HG03460 (cell line): ENCODE measurements at regions not wholly inside any gene's neighbourhood (a gene's known extent, or its start where the extent isn't known, plus 50 kb on each side); places are given as distances from the start of the nearest gene placed in this dataset.
A peak's percentile ranks its signal among the peaks of the same experiment; 100 is the strongest.
"Not testable (repeated sequence)": the region's sequence is repeated elsewhere in the genome, so short reads cannot be mapped to it uniquely, and the experiment has no call there.

ENCODE experiments used
- ATAC-seq: cut with Tn5 transposase; IDR thresholded peaks from one replicate; pipeline ENCODE4 v1.9.1; 2021; ENCODE audit not compliant: unreplicated experiment

DNA sequence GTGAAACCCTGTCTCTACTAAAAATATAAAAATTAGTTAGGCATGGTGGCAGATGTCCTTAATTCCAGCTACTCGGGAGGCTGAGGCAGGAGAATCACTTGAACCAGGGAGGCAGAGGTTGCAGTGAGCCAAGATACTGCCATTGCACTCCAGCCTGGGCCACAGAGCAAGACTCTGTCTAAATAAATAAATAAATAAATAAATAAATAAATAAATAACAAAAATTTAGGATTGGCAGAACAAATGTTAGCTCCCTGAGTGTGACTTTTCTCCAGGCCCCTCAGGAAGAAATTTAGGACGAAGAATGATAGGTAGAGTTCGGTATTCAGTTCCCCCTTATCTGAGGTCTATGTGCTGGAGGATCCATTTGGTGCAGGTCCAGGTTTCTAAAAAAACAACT, 181.2 kb downstream of the CD47 start:
- ATAC-seq = not testable (repeated sequence)

DNA sequence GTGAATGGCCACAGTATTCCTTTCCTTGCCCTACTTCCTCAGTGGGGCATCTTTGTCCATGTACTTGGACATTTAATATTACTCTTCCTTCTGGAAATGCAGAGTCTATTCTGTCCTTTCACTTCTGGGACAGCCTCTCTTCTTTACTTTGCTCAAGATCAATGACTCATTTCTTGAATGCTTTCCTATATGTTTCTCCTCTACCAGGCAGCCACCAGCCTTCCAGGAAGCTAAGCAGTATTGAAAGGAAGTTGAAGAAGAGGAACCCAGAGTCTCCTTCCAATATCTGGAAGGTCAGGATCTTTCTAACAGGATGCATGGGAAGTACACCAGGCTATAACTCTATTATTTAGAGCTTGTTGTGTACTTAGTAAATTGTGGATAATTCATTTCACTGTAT, 182.8 kb downstream of the CD47 start:
- ATAC-seq = no peak

DNA sequence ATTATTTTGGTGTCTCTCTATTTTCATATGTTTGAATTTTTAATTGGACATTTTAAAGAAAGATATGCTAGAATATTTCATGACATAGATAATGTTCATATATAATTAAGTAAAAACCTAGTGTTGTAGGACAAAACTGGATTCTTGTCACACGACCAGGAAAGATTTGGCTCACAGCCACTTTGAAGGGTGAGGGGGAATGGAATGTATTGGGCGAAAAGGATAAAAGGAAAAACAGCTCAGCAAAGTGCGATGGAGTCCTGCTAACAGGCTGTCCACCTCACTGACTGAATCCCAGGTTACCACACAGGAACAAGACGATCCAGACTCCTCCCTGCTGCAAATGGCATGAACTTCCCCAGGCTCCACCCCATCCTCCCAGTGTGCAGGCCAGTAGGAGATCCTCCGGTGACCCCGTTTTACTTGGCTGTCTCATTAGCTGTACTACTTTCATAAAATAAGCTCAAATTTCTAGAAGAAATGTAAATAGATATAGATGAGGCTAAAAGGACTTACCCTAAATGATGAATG, 186.2 kb downstream of the CD47 start:
- no peak for ATAC-seq

DNA sequence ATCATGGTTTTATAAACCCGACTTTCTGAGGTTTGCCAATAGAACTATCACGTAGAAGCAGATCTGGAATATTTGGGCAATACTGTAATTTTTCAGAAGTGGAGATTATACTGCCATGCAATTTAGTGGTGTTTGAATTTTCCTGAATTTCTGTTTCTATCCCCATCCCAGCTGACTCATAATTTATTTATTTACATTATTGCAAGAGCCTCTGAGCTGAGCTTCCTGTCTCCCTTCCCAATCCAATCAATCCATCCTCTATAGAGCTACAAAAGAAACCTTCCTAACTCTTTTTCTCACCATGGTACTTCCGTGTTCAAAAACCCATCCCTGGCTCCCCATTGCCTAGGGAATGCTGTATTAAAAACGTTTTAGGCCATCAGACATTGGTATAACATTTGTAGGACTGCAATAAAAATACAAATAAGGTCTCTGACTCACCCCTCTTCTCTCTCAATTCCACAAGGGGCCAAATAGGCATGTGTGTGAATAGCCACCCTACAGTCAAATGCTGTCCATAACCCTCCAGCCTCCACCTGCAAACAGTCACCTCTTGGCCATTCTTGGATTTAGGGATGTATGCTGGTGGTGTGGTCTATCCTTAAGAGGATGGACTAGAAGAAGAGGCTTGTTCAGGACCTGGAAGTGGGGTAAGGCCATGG, 190.7 kb downstream of the CD47 start:
- no peak for ATAC-seq

DNA sequence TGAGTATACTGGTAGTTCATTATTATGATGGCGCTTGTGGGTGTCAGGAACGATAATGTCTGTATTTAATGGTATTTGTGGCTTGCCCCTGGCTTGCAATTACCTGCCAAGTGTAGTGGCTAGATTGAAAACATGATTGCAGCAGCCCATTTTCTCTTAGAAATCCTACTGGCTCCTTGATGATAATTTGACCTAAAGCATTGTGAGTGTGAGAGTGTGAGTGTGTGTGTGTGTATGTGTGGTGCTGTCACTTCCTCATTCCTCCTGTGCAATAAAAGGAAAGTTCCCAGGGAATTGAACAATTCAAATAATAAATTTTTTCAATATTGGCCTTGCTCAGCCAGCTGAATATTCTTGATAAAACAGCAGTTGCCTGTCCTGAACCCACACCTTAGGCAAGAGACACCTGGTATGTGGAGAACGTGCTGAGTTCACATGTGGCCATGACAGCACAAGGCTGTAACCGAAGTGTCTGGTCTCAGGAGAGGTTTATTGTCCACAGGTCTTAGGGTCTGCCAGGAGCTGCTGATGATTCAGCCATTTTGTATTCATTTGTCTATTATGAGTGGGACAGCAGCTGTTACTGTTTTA, 193.3 kb downstream of the CD47 start:
- ATAC-seq = no peak

DNA sequence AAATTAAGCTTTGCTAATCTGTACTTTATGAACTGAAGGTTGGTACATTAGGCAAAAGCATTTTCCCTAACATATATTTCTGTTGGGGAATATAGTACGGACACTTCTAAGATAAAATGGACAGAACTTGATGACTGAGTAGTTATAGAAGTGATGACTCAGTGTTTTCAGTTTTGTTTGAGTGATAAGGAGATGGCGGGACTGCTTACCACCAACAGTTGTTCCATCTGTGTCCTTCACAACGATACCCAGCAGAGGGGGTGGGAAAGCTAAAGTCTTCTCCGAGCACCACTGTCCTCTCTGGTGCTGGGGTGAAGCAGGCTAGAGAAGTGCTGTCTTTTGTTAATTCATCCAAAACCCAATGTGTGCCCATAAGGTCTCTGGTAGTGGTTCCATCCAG, 195.8 kb downstream of the CD47 start:
- ATAC-seq = no peak

DNA sequence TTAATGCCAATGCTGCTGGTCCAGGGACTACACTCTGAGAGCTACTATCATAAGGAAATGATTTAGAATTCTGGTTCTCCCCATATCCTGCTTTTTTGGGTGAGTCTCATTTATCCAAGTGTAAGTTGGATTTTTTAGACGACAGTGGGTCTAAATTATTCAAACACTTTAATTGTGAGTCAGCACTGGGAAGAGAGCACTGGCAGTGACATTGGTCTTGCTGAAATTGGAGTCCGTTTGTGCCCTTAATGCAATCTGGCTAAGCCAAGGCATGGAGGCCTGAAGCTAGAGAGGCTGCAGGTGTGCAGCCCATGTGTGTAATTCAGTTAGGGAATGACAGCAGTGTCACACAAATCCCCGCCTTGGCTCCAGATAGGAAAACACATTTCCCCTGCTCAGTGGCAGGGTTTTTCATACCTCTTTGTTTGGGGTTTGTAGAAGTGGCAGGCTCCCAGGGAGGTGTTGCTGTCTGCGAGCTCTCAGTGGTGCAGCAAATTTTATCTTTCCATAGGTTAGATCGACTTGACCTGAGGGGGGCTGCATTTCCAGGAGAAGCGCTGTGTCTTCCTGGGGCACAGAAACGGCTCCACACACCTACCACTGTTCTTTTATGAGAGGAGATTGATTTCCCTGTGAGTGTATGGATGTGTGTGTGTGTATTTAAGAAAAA, 197.7 kb downstream of the CD47 start:
- ATAC-seq = no peak

DNA sequence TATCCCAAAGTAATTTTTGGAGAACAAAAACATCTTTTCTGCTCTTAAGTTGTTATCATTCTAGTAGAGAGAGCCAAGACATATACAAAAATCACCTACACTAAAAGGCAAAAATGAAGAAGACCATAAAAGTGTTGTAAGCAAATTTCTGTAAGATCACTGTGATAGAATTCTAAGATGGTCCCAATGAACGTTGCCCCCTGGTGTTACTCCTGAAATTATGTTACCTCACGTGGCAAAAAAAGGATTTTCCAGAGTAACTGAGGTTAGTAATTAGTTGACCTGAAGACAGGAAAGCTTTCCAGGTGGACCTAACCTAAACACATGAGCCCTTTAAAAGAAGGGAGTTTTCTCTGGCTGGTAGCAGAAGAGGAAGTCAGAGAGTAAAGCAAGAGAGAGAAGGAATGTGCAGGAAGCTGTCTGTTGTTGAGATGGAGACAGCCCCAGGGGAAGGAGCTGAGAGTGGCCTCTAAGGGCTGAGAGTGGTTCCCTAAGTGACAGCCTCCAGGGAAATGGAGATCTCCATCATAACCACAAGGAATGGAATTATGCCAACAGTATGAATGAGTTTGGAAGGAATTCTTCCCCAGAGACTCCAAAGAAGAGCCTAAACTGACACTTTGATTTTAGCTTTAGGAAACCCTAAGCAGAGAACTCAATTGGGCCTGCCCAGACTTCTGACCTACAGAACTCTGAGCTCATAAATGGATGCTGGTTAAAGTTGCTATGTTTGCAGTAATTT, 205.9 kb downstream of the CD47 start:
- ATAC-seq = no peak

DNA sequence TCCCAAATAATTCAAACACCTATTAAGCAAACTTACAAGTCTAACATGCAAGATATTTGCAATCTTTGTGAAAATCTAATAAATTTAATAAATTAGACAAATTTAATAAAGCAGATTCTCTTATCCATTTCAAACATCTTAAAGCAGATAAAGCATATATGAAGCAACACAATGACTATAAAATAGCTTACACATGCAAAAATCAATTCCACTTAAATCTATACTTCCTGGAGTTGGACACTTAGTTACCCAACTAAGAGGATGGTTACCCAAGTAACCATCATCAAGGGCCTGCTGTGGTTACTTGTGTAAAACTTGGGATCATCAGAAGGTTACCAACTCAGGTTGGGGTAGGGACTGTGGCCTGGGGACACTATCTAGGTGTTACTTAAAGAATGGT, 206.8 kb downstream of the CD47 start:
- ATAC-seq = no peak

DNA sequence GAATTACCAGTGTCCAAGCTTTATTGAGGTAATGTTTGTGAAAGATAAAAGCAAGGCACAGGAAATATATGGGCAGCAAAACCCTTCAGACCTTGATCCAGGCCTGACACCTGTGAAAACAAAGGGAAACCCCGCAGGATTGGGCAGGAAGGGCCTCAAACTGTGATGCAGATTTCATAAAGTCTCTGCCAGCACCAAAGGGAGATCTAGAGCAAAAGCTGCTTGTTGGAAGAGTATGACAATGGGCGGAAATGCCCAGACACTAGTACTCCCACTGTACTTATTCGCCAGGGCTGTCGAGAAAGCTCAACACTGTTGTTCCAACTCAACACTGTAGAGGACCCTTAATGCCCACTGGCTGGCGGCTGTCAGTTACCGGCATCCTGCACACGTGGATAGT, 207.9 kb downstream of the CD47 start:
- no peak for ATAC-seq

DNA sequence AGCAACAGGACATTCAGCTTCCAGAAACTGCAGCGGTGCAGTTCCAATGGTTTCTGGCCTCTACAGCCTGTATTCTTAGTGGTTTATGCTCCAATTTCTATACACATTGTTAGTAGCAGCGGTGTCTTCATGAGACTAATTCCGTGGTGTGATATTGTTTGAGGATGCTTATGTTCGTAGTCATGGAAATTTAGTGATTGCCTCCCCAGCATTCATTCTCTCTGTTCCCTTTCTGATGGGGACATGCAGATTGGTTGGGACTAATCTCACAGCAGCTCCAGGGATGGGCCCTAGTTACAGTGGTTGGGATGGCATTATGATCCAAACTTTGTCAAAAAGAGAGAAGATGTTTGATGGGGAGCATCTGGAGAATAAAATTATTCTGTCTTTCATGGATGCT, 208.6 kb downstream of the CD47 start:
- ATAC-seq = no peak

DNA sequence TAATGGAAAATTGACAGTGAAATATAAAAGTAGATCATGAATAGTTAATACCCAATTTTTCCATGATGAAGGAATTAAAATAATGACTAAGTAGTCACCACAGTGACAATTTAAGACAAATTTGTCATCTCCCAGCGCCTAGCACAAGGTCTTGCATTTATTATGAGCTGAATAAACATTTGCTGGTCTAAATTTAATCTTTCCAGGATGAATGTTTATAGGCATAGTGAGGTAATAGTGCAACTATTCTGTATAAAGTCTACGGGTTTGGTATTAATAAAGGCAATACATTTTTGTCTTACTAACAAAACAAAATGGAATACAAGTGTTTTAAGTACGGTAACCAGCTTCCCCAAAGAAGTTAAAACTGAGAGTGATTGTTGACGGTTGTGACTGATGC, 209.3 kb downstream of the CD47 start:
- no peak for ATAC-seq

DNA sequence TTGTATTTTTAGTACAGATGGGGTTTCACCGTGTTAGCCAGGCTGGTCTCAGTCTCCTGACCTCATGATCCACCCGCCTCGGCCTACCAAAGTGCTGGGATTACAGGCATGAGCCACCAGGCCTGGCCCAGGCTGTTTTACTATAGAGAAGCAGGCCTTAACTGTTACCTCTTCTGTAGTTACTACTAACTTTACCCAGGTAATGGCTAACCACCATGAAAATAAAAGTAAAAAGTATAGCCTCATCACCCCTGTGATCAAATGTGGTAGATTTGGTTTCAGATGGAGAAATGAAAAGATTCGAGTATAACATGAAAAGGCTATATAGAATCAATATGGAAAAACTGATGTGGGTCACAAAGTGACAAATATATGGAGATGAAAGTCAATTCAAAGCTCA, 210.1 kb downstream of the CD47 start:
- ATAC-seq = no peak

DNA sequence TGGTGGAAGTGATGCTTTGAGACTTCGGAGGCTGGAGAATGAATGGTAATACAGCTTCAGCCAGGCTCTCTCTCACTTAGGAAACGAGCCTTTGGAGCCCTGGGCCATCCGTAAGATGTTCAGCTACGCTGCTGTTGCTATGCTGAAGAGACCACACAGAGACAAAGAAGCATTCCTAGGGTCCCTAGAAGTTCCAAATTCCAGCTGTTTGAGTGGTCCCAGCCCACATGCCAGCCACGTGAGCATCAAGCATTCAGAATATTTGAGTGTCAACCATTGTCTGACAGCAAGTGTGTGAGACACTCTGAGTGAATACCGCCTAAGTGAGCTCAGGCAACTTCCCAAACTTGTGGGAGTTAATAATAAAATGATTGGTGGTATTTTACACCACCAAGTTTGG, 212.9 kb downstream of the CD47 start:
- ATAC-seq = no peak

DNA sequence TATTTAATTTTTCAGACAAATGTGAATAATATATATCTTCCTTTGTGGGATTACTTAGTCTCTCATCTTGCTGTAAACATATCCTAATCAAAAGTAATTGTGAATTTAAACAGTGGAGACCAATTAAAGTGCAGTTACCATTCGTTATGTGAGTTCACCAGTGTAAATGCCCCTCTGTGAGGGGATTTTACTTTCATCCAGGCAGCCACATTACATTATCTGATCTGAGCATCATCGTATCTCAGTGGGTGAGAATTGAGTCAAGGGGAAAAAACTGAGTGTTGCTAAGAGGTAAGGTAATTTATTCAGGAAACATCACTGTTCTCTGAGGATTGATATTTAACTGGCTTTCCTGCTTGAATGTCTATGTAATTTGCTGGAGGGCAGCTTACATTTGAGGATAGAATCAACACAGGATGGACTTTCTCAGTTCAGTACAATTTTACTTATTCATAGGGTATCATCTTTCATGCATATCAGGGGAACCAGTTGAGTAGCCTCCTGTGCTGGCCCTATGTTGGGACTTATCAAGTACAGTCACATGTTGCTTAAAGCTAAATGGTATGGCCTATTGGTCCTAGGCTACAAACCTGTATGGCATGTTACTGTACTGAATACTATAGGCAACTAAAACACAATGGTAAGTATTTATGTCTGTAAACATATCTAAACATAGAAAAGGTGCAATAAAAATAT, 219.7 kb downstream of the CD47 start:
- ATAC-seq = peak; percentile 76

DNA sequence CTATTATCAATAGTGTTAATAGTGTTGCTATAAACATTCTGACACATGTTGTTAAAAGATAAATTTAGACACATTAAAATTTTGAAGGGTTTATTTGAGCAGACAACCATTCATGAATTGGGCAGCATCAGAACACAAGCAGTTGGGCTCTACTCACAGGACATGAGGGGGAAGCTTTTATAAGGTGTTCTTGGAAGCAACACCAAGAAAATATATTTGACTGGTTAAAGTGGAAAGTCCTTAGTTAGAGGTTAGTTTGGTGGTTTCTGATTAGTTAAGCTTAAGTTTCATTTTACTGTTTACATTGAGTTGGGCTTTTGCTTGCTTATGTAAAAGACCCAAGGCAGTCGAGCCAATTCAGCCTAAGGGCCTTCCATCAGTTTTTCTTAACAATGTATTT, 220.7 kb downstream of the CD47 start:
- no peak for ATAC-seq

DNA sequence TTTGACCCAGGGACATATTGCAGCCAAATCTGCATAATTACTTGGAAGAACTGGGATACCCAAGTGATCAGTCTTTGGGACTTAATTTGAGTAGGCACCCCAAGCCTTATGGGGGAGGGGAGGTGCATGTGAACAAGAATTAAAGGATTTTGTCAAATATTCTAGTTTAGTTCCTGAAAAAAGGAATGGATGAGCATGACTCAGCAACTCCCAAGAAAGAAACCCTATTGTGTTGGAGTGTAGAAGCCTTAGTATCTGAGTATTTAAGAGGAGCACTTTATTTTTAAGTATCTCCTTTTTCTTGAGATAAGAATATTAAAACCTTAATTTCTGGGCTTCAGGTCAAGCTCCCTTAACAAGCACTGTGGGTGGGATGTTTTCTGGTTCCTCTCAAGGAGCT, 222.4 kb downstream of the CD47 start:
- no peak for ATAC-seq

DNA sequence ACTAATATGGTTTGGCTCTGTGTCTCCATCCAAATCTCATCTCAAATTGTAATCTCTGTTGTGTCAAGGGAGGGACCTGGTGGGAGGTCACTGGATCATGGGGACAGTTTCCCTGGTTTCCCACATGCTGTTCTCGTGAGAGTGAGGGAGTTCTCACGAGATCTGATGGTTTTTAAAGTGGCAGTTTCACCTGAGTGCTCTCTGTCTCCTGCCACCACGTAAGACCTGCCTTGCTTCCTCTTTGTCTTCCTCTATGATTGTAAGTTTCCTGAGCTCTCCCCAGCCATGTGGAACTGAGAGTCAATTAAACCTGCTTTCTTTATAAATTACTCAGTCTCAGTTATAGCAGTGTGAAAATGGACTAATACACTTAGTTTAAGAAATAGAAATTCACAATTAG, 228.9 kb downstream of the CD47 start:
- peak; percentile 95 for ATAC-seq

DNA sequence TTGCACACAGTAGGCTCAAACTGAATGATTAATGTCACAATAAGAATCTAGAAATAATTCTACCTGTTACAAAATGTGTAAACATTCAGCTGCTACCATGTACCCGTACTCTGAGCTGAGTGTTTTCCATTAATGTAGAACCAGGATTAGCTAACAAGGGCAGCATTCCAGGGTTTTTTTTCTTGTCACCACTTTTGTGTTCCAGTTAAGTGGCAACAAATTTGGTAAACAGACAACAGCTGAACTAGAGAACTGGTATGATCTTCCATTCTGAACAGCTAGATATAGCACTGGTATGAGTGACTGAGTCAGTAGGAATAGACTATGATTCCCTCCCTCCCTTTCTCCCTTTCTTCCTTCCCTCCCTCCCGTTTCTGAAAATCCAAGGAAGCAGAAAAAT, 229.4 kb downstream of the CD47 start:
- no peak for ATAC-seq
